HG02938 (cell line): ENCODE measurements at regions not wholly inside any gene's neighbourhood (a gene's known extent, or its start where the extent isn't known, plus 50 kb on each side); places are given as distances from the start of the nearest gene placed in this dataset.

ENCODE experiments used
- ATAC-seq: cut with Tn5 transposase; IDR thresholded peaks from one replicate; pipeline ENCODE4 v1.9.1; 2021; ENCODE audit warnings: mild to moderate bottlenecking, moderate library complexity; ENCODE audit not compliant: unreplicated experiment

GRCh38 chrX:39609941-39610340, 487.8 kb downstream of the BCOR start:
- ATAC-seq, result no peak

GRCh38 chrX:39611468-39611867, 486.3 kb downstream of the BCOR start:
- ATAC-seq, result no peak

GRCh38 chrX:39613482-39613995, 484.2 kb downstream of the BCOR start:
- ATAC-seq, result no peak

GRCh38 chrX:39613997-39614679, 483.6 kb downstream of the BCOR start:
- no peak for ATAC-seq

- no peak for ATAC-seq
Measured at GRCh38 chrX:39614680-39614998, 483.1 kb downstream of the BCOR start.

- no peak for ATAC-seq
Measured at GRCh38 chrX:39616098-39616729, 481.5 kb downstream of the BCOR start.

- ATAC-seq, result no peak
Measured at GRCh38 chrX:39616731-39617130, 481.0 kb downstream of the BCOR start.

- no peak for ATAC-seq
Measured at GRCh38 chrX:39618178-39618577, 479.6 kb downstream of the BCOR start.

GRCh38 chrX:39619182-39620009, 478.4 kb downstream of the BCOR start:
- ATAC-seq, result no peak

GRCh38 chrX:39624166-39624565, 473.6 kb downstream of the BCOR start:
- no peak for ATAC-seq

- ATAC-seq, result no peak
Measured at GRCh38 chrX:39625810-39626209, 471.9 kb downstream of the BCOR start.

- ATAC-seq, result no peak
Measured at GRCh38 chrX:39626749-39627148, 471.0 kb downstream of the BCOR start.

- no peak for ATAC-seq
Measured at GRCh38 chrX:39627257-39627656, 470.5 kb downstream of the BCOR start.

GRCh38 chrX:39629001-39629400, 468.8 kb downstream of the BCOR start:
- ATAC-seq, result no peak

GRCh38 chrX:39630344-39630743, 467.4 kb downstream of the BCOR start:
- ATAC-seq, result no peak

GRCh38 chrX:39631276-39632229, 466.2 kb downstream of the BCOR start:
- no peak for ATAC-seq

GRCh38 chrX:39633293-39633692, 464.5 kb downstream of the BCOR start:
- ATAC-seq, result no peak

GRCh38 chrX:39636481-39636880, 461.3 kb downstream of the BCOR start:
- ATAC-seq, result no peak

GRCh38 chrX:39638526-39638925, 459.2 kb downstream of the BCOR start:
- ATAC-seq, result no peak

GRCh38 chrX:39639871-39640270, 457.9 kb downstream of the BCOR start:
- ATAC-seq, result no peak

GRCh38 chrX:39640866-39641265, 456.9 kb downstream of the BCOR start:
- no peak for ATAC-seq
